ENCODE measurements at regions not wholly inside any gene's neighbourhood (a gene's known extent, or its start where the extent isn't known, plus 50 kb on each side); places are given as distances from the start of the nearest gene placed in this dataset.

GRCh38 chr21:38916214-38916964 is 110.7 kb downstream of the ETS2 start:
- no peak for DNase-seq (ENCODE audit: low read depth)
- H3K4me3 ChIP-seq (ENCODE audit: low read length) = no peak overlapping the region
- no peak for TF ChIP-seq CTCF (conservative IDR thresholded peaks at IDR 0.05; ENCODE audit: low read depth, low read length)

DNA sequence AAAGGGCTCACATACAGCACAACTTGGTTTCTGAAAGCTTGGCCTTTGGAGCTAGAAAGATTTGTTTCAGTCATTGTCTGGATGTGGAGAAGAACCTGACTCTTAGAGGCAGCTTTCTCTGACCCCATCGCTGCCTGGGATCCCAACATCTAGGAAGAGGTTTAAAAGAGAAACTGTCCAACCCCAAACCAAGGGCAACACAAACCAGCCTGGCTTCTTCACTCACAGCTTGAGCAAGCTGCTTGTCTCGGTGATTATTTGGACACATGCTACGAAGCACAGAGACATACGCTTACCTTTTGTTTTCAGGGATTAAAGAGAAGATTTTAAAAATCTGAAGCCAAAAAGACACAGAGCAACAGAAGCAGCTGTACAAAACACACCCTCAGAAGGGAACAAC is 109.8 kb downstream of the ETS2 start:
- no peak for DNase-seq (ENCODE audit: low read depth)
- no peak for TF ChIP-seq CTCF (conservative IDR thresholded peaks at IDR 0.05; ENCODE audit: low read depth, low read length)

GRCh38 chr21:38914528-38915293 is 109.0 kb downstream of the ETS2 start:
- DNase-seq (ENCODE audit: low read depth) = no peak
- H3K4me3 ChIP-seq (ENCODE audit: low read length) = no peak overlapping the region
- TF ChIP-seq CTCF (conservative IDR thresholded peaks at IDR 0.05; ENCODE audit: low read depth, low read length) = no peak

More for the DNA sequence above, 109.8 kb downstream of the ETS2 start:
- no peak overlapping the region for H3K4me3 ChIP-seq (ENCODE audit: low read length)

- no peak for DNase-seq (ENCODE audit: low read depth)
- H3K4me3 ChIP-seq (ENCODE audit: low read length) = no peak overlapping the region
- no peak for TF ChIP-seq CTCF (conservative IDR thresholded peaks at IDR 0.05; ENCODE audit: low read depth, low read length)
Measured at GRCh38 chr21:38913893-38914527, 108.3 kb downstream of the ETS2 start.

DNA sequence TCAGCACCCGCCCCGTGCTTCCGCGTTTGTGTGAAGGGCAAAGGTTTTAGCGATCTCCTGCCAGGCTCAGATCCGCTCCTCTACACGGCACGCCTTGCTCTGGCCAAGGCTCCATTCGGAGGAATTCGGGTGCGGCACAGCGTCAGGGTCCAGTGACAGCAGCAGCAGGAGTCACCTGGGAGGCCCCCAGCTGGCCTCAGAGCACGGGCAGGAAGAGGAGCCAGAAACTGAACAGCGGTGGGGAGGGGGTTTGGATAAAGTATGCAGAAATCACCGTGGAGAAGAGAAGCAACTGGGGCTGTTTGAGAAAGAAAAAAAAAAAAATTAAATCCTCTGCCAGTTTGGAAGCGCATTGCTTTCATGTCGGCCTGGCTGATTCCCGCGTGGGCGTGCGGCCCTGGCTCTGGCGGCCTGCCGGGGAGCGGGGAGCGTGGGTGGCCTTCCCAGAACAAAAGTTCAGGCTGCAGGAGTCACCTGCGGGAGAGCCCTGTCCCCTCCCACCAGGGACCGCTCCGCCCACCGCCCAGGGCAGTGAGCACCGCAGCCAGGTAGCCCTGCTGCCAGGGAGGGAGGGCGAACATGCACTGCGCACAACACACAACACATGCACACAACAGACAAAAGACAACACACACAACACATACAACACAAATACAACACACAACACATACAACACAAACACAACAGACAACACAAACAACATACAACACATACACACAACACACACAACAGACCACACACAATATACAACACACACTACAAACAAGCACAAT is 107.6 kb downstream of the ETS2 start:
- DNase-seq (ENCODE audit: low read depth) = peak; percentile 40

DNA sequence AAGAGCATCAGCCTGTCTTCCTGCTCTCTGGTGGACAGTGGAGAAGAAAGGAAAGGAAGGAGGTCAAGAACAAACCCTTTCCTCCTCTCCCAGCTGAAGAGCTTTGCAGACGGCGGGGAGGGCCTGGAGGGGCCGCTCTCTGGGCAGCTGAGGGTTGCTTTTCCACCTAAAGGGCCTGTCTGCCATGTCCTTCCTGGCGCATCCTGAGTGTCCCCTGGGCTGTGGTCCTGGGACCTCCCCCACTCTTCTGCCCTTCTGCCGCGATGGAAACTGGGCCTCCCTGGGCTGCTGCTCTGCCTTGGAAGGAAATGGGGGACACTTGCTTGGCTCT is 107.0 kb downstream of the ETS2 start:
- peak overlapping the region; percentile 11 for H3K4me3 ChIP-seq (ENCODE audit: low read length)
- no peak for TF ChIP-seq CTCF (conservative IDR thresholded peaks at IDR 0.05; ENCODE audit: low read depth, low read length)
- no peak for DNase-seq (ENCODE audit: low read depth)

More for the DNA sequence above, 107.6 kb downstream of the ETS2 start:
- peak overlapping the region; percentile 11 for H3K4me3 ChIP-seq (ENCODE audit: low read length)
- no peak for TF ChIP-seq CTCF (conservative IDR thresholded peaks at IDR 0.05; ENCODE audit: low read depth, low read length)

All from retinal pigment epithelial cell (primary cell).